ENCODE measurements at regions not wholly inside any gene's neighbourhood (a gene's known extent, or its start where the extent isn't known, plus 50 kb on each side); places are given as distances from the start of the nearest gene placed in this dataset.
"Not testable (repeated sequence)": the region's sequence is repeated elsewhere in the genome, so short reads cannot be mapped to it uniquely, and the experiment has no call there.

GRCh38 chr1:83418558-83418957 is 580.4 kb downstream of the TTLL7 start:
- no peak for TF ChIP-seq CTCF (IDR thresholded peaks at IDR 0.05; ENCODE audit: control insufficient read depth, insufficient read depth, low read depth, low read length, missing control alignments)
- DNase-seq (ENCODE audit: low read depth): no peak

GRCh38 chr1:83413839-83414107 is 585.2 kb downstream of the TTLL7 start:
- DNase-seq (ENCODE audit: low read depth); H3K4me3 ChIP-seq (ENCODE audit: control insufficient read depth, low read depth, low read length): not testable (repeated sequence)

More at GRCh38 chr1:83418558-83418957, 580.4 kb downstream of the TTLL7 start:
- H3K4me3 ChIP-seq (ENCODE audit: control insufficient read depth, low read depth, low read length): no peak overlapping the region

GRCh38 chr1:83410746-83411413 is 588.1 kb downstream of the TTLL7 start:
- peak; percentile 56 for DNase-seq (ENCODE audit: low read depth)
- H3K4me3 ChIP-seq (ENCODE audit: control insufficient read depth, low read depth, low read length): not testable (repeated sequence)

- DNase-seq (ENCODE audit: low read depth); H3K4me3 ChIP-seq (ENCODE audit: control insufficient read depth, low read depth, low read length): not testable (repeated sequence)
These were observed 592.1 kb downstream of the TTLL7 start for GRCh38 chr1:83406693-83407371.

- DNase-seq (ENCODE audit: low read depth); H3K4me3 ChIP-seq (ENCODE audit: control insufficient read depth, low read depth, low read length): not testable (repeated sequence)
These were observed 593.1 kb downstream of the TTLL7 start for GRCh38 chr1:83405789-83406188.

GRCh38 chr1:83403500-83403899 is 595.4 kb downstream of the TTLL7 start:
- not testable (repeated sequence) for DNase-seq (ENCODE audit: low read depth); H3K4me3 ChIP-seq (ENCODE audit: control insufficient read depth, low read depth, low read length)

GRCh38 chr1:83401146-83401545 is 597.8 kb downstream of the TTLL7 start:
- DNase-seq (ENCODE audit: low read depth); H3K4me3 ChIP-seq (ENCODE audit: control insufficient read depth, low read depth, low read length): not testable (repeated sequence)

GRCh38 chr1:83400173-83400572 is 598.8 kb downstream of the TTLL7 start:
- DNase-seq (ENCODE audit: low read depth); H3K4me3 ChIP-seq (ENCODE audit: control insufficient read depth, low read depth, low read length): not testable (repeated sequence)

- H3K4me3 ChIP-seq (ENCODE audit: control insufficient read depth, low read depth, low read length); DNase-seq (ENCODE audit: low read depth): not testable (repeated sequence)
These were observed 600.8 kb downstream of the TTLL7 start for GRCh38 chr1:83398125-83398524.

GRCh38 chr1:83395130-83395529 is 603.8 kb downstream of the TTLL7 start:
- H3K4me3 ChIP-seq (ENCODE audit: control insufficient read depth, low read depth, low read length); DNase-seq (ENCODE audit: low read depth): not testable (repeated sequence)

- H3K4me3 ChIP-seq (ENCODE audit: control insufficient read depth, low read depth, low read length); DNase-seq (ENCODE audit: low read depth): not testable (repeated sequence)
These were observed 612.0 kb downstream of the TTLL7 start for GRCh38 chr1:83386946-83387345.

- H3K4me3 ChIP-seq (ENCODE audit: control insufficient read depth, low read depth, low read length); DNase-seq (ENCODE audit: low read depth): not testable (repeated sequence)
These were observed 615.8 kb downstream of the TTLL7 start for GRCh38 chr1:83383107-83383506.

GRCh38 chr1:83373018-83373417 is 625.9 kb downstream of the TTLL7 start:
- DNase-seq (ENCODE audit: low read depth); H3K4me3 ChIP-seq (ENCODE audit: control insufficient read depth, low read depth, low read length): not testable (repeated sequence)

GRCh38 chr1:83369853-83370252 is 629.1 kb downstream of the TTLL7 start:
- not testable (repeated sequence) for DNase-seq (ENCODE audit: low read depth); H3K4me3 ChIP-seq (ENCODE audit: control insufficient read depth, low read depth, low read length)

GRCh38 chr1:83365320-83365719 is 633.6 kb downstream of the TTLL7 start:
- not testable (repeated sequence) for DNase-seq (ENCODE audit: low read depth); H3K4me3 ChIP-seq (ENCODE audit: control insufficient read depth, low read depth, low read length)

GRCh38 chr1:83345375-83345774 is 653.6 kb downstream of the TTLL7 start:
- DNase-seq (ENCODE audit: low read depth); H3K4me3 ChIP-seq (ENCODE audit: control insufficient read depth, low read depth, low read length): not testable (repeated sequence)

GRCh38 chr1:83343767-83344166 is 655.2 kb downstream of the TTLL7 start:
- not testable (repeated sequence) for DNase-seq (ENCODE audit: low read depth); H3K4me3 ChIP-seq (ENCODE audit: control insufficient read depth, low read depth, low read length)

GRCh38 chr1:83342995-83343394 is 655.9 kb downstream of the TTLL7 start:
- not testable (repeated sequence) for DNase-seq (ENCODE audit: low read depth); H3K4me3 ChIP-seq (ENCODE audit: control insufficient read depth, low read depth, low read length)
